ENCODE measurements at regions not wholly inside any gene's neighbourhood (a gene's known extent, or its start where the extent isn't known, plus 50 kb on each side); places are given as distances from the start of the nearest gene placed in this dataset.
"Not testable (repeated sequence)": the region's sequence is repeated elsewhere in the genome, so short reads cannot be mapped to it uniquely, and the experiment has no call there.

GRCh38 chr3:56956906-56957305 is 103.6 kb upstream of the SPATA12 start:
- no peak overlapping the region for H3K4me3 ChIP-seq (ENCODE audit: extremely low read depth, insufficient read depth, low read length, poor library complexity, severe bottlenecking)
- no peak overlapping the region for H3K27ac ChIP-seq (ENCODE audit: low read depth, low read length, severe bottlenecking)
- WGBS, 2 experiments (ENCODE audit: insufficient coverage in 2 of 2): 96 to 100% methylated on average over 2 to 3 of the region's 3 CpGs
- no peaks in the 10 kb centered on the region for H3K36me3 ChIP-seq (ENCODE audit: control insufficient read depth, insufficient read depth, low read length)
- no peaks in the 10 kb centered on the region for H3K4me1 ChIP-seq (ENCODE audit: control insufficient read depth, insufficient read depth, low read length, poor library complexity, severe bottlenecking)
- H3K9me3 ChIP-seq (ENCODE audit: control insufficient read depth, low read length): no peaks in the 10 kb centered on the region

- H3K4me1 ChIP-seq (ENCODE audit: control insufficient read depth, insufficient read depth, low read length, poor library complexity, severe bottlenecking): no peaks in the 10 kb centered on the region
- H3K36me3 ChIP-seq (ENCODE audit: control insufficient read depth, insufficient read depth, low read length): no peaks in the 10 kb centered on the region
- no peak overlapping the region for H3K27ac ChIP-seq (ENCODE audit: low read depth, low read length, severe bottlenecking)
- H3K4me3 ChIP-seq (ENCODE audit: extremely low read depth, insufficient read depth, low read length, poor library complexity, severe bottlenecking): no peak overlapping the region
- H3K9me3 ChIP-seq (ENCODE audit: control insufficient read depth, low read length): no peaks in the 10 kb centered on the region
- 88 to 92% methylated on average over 1 to 2 of the region's 5 CpGs for WGBS, 2 experiments (ENCODE audit: insufficient coverage in 2 of 2)
Observed at GRCh38 chr3:56955492-56956111, 104.9 kb upstream of the SPATA12 start.

DNA sequence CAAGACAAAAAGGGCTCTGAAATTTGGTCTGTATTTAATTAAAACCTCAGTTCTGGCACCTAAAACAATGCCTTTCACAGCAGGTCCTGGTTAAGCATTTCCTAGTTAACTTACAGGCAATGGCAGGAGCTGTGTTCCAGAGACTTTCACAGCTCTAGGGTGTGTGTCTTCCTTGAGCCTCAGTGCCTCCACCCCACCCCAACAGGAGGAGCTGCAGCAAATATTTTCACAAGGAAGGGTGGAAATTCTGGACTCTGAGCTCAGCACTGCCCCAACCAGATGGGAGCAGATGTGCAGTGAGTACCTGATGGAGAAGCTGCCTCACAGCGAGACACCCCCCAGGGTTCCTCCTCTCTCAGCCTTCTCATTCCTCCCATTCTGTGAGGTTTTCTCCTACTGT is 106.3 kb upstream of the SPATA12 start:
- no peak overlapping the region for H3K4me3 ChIP-seq (ENCODE audit: extremely low read depth, insufficient read depth, low read length, poor library complexity, severe bottlenecking)
- no peak overlapping the region for H3K27ac ChIP-seq (ENCODE audit: low read depth, low read length, severe bottlenecking)
- H3K36me3 ChIP-seq (ENCODE audit: control insufficient read depth, insufficient read depth, low read length): no peaks in the 10 kb centered on the region
- H3K9me3 ChIP-seq (ENCODE audit: control insufficient read depth, low read length): no peaks in the 10 kb centered on the region
- H3K4me1 ChIP-seq (ENCODE audit: control insufficient read depth, insufficient read depth, low read length, poor library complexity, severe bottlenecking): no peaks in the 10 kb centered on the region
- 80% methylated on average over 1 of the region's 1 CpG; no CpG with 5 or more reads in 1 of the 2 experiments for WGBS, 2 experiments (ENCODE audit: insufficient coverage in 2 of 2)

DNA sequence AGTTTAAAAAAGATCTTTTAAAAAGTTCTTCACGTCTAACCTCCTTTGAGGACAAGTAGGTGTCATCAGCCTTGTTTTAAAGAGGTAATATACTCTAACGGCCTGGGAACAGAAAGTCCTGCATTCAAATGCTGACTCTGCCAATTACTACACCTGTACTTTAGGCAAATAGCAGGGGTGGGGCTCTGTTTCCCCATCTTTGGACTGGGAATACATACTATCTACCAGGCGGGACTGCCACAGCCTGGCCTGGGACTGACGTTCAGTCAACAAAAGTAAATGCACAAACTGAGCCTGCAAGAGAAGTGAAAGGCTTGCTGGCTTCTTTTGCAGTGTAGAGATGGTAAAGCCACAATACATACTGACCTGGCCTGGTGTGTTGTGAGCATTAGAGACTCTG is 107.6 kb upstream of the SPATA12 start:
- H3K4me3 ChIP-seq (ENCODE audit: extremely low read depth, insufficient read depth, low read length, poor library complexity, severe bottlenecking): no peak overlapping the region
- H3K4me1 ChIP-seq (ENCODE audit: control insufficient read depth, insufficient read depth, low read length, poor library complexity, severe bottlenecking): no peaks in the 10 kb centered on the region
- 85 to 100% methylated on average over 1 to 4 of the region's 4 CpGs for WGBS, 2 experiments (ENCODE audit: insufficient coverage in 2 of 2)
- no peaks in the 10 kb centered on the region for H3K36me3 ChIP-seq (ENCODE audit: control insufficient read depth, insufficient read depth, low read length)
- no peaks in the 10 kb centered on the region for H3K9me3 ChIP-seq (ENCODE audit: control insufficient read depth, low read length)
- H3K27ac ChIP-seq (ENCODE audit: low read depth, low read length, severe bottlenecking): no peak overlapping the region

GRCh38 chr3:56952061-56952460 is 108.4 kb upstream of the SPATA12 start:
- H3K9me3 ChIP-seq (ENCODE audit: control insufficient read depth, low read length): no peaks in the 10 kb centered on the region
- no peak overlapping the region for H3K4me3 ChIP-seq (ENCODE audit: extremely low read depth, insufficient read depth, low read length, poor library complexity, severe bottlenecking)
- H3K36me3 ChIP-seq (ENCODE audit: control insufficient read depth, insufficient read depth, low read length): no peaks in the 10 kb centered on the region
- no peaks in the 10 kb centered on the region for H3K4me1 ChIP-seq (ENCODE audit: control insufficient read depth, insufficient read depth, low read length, poor library complexity, severe bottlenecking)
- no peak overlapping the region for H3K27ac ChIP-seq (ENCODE audit: low read depth, low read length, severe bottlenecking)
- WGBS, 2 experiments (ENCODE audit: insufficient coverage in 2 of 2): 100% methylated on average over 1 of the region's 1 CpG; no CpG with 5 or more reads in 1 of the 2 experiments

- no peaks in the 10 kb centered on the region for H3K9me3 ChIP-seq (ENCODE audit: control insufficient read depth, low read length)
- H3K4me1 ChIP-seq (ENCODE audit: control insufficient read depth, insufficient read depth, low read length, poor library complexity, severe bottlenecking): no peaks in the 10 kb centered on the region
- WGBS, 2 experiments (ENCODE audit: insufficient coverage in 2 of 2): no CpG with 5 or more reads among the region's 1 CpG
- H3K4me3 ChIP-seq (ENCODE audit: extremely low read depth, insufficient read depth, low read length, poor library complexity, severe bottlenecking): no peak overlapping the region
- H3K27ac ChIP-seq (ENCODE audit: low read depth, low read length, severe bottlenecking): no peak overlapping the region
- no peaks in the 10 kb centered on the region for H3K36me3 ChIP-seq (ENCODE audit: control insufficient read depth, insufficient read depth, low read length)
Observed at GRCh38 chr3:56951366-56951765, 109.1 kb upstream of the SPATA12 start.

DNA sequence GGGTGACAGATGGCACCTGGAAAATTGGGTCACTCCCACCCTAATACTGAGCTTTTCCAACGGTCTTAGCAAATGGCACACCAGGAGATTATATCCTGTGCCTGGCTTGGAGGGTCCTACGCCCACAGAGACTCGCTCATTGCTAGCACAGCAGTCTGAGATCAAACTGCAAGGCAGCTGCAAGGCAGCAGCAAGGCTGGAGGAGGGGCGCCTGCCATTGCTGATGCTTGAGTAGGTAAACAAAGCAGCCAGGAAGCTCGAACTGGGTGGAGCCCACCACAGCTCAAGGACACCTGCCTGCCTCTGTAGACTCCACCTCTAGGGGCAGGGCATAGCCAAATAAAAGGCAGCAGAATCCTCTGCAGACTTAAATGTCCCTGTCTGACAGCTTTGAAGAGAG is 115.1 kb upstream of the SPATA12 start:
- H3K4me3 ChIP-seq (ENCODE audit: extremely low read depth, insufficient read depth, low read length, poor library complexity, severe bottlenecking); H3K4me1 ChIP-seq (ENCODE audit: control insufficient read depth, insufficient read depth, low read length, poor library complexity, severe bottlenecking); H3K27ac ChIP-seq (ENCODE audit: low read depth, low read length, severe bottlenecking); H3K36me3 ChIP-seq (ENCODE audit: control insufficient read depth, insufficient read depth, low read length); H3K9me3 ChIP-seq (ENCODE audit: control insufficient read depth, low read length): not testable (repeated sequence)
- WGBS, 2 experiments (ENCODE audit: insufficient coverage in 2 of 2): 81 to 88% methylated on average over 5 of the region's 5 CpGs

- H3K9me3 ChIP-seq (ENCODE audit: control insufficient read depth, low read length): no peaks in the 10 kb centered on the region
- no peak overlapping the region for H3K4me3 ChIP-seq (ENCODE audit: extremely low read depth, insufficient read depth, low read length, poor library complexity, severe bottlenecking)
- no peak overlapping the region for H3K27ac ChIP-seq (ENCODE audit: low read depth, low read length, severe bottlenecking)
- H3K4me1 ChIP-seq (ENCODE audit: control insufficient read depth, insufficient read depth, low read length, poor library complexity, severe bottlenecking): peaks cover 1% of the 10 kb centered on the region
- no CpG with 5 or more reads among the region's 2 CpGs for WGBS, 2 experiments (ENCODE audit: insufficient coverage in 2 of 2)
- H3K36me3 ChIP-seq (ENCODE audit: control insufficient read depth, insufficient read depth, low read length): no peaks in the 10 kb centered on the region
Observed at GRCh38 chr3:56942523-56942922, 117.9 kb upstream of the SPATA12 start.

DNA sequence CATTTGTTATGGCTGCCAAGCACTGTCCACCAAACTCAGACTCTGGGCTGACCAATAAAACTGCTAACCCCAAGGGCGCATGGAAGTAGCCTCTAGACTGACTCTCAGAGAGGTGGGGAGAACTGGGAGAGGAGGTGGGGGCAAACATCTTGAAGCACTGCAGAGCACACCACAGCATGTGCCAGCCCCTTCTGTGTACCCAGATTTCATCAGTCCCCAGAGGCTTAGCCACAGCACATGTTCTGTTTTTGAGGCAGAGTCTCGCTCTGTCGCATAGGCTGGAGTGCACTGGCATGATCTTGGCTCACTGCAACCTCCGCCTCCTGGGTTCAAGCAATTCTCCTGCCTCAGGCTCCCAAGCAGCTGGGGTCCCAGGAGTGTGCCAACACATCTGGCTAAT is 119.5 kb upstream of the SPATA12 start:
- 94 to 100% methylated on average over 3 to 4 of the region's 4 CpGs for WGBS, 2 experiments (ENCODE audit: insufficient coverage in 2 of 2)
- H3K36me3 ChIP-seq (ENCODE audit: control insufficient read depth, insufficient read depth, low read length): no peaks in the 10 kb centered on the region
- H3K4me3 ChIP-seq (ENCODE audit: extremely low read depth, insufficient read depth, low read length, poor library complexity, severe bottlenecking): no peak overlapping the region
- peaks cover 4% of the 10 kb centered on the region for H3K4me1 ChIP-seq (ENCODE audit: control insufficient read depth, insufficient read depth, low read length, poor library complexity, severe bottlenecking)
- H3K27ac ChIP-seq (ENCODE audit: low read depth, low read length, severe bottlenecking): no peak overlapping the region
- no peaks in the 10 kb centered on the region for H3K9me3 ChIP-seq (ENCODE audit: control insufficient read depth, low read length)

GRCh38 chr3:56940321-56940720 is 120.1 kb upstream of the SPATA12 start:
- WGBS, 2 experiments (ENCODE audit: insufficient coverage in 2 of 2): 74 to 100% methylated on average over 2 to 3 of the region's 4 CpGs
- no peaks in the 10 kb centered on the region for H3K36me3 ChIP-seq (ENCODE audit: control insufficient read depth, insufficient read depth, low read length)
- H3K4me3 ChIP-seq (ENCODE audit: extremely low read depth, insufficient read depth, low read length, poor library complexity, severe bottlenecking): no peak overlapping the region
- no peaks in the 10 kb centered on the region for H3K9me3 ChIP-seq (ENCODE audit: control insufficient read depth, low read length)
- H3K27ac ChIP-seq (ENCODE audit: low read depth, low read length, severe bottlenecking): no peak overlapping the region
- H3K4me1 ChIP-seq (ENCODE audit: control insufficient read depth, insufficient read depth, low read length, poor library complexity, severe bottlenecking): peaks cover 4% of the 10 kb centered on the region

DNA sequence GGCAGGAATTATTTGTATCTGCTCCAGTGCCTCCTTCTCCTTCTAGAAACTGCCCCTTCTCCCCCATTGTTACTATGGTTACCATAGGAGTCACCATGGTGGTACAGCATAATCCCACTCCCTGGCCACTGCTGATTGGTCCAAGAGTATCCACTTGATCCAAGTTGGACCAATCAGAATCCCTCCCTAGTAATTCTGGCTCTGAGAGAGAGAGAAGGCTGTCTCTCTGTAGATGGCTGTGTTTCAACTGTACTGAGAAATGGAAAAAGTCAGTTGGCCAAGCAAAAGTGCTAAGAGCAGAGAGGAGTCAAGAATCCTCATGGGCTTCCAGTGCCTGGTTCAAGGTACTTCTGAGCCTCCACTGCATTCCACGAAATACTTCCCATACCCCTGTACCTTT is 120.6 kb upstream of the SPATA12 start:
- peaks cover 4% of the 10 kb centered on the region for H3K4me1 ChIP-seq (ENCODE audit: control insufficient read depth, insufficient read depth, low read length, poor library complexity, severe bottlenecking)
- H3K9me3 ChIP-seq (ENCODE audit: control insufficient read depth, low read length): no peaks in the 10 kb centered on the region
- no peaks in the 10 kb centered on the region for H3K36me3 ChIP-seq (ENCODE audit: control insufficient read depth, insufficient read depth, low read length)
- H3K27ac ChIP-seq (ENCODE audit: low read depth, low read length, severe bottlenecking): no peak overlapping the region
- no peak overlapping the region for H3K4me3 ChIP-seq (ENCODE audit: extremely low read depth, insufficient read depth, low read length, poor library complexity, severe bottlenecking)
- 63 to 83% methylated on average over 1 of the region's 1 CpG for WGBS, 2 experiments (ENCODE audit: insufficient coverage in 2 of 2)

Data from mesodermal cell (in vitro differentiated cells).